Breast epithelium (tissue), 4 donors: ENCODE measurements at regions not wholly inside any gene's neighbourhood (a gene's known extent, or its start where the extent isn't known, plus 50 kb on each side); places are given as distances from the start of the nearest gene placed in this dataset.

Experiments used
- DNase-seq, 2 donors: peaks; one replicate each; pipeline ENCODE4 v3.0.0-alpha.2; 2019; ENCODE audit warnings: low spot score in 2 of 2
- H3K27ac ChIP-seq, 2 donors: fragments of 200-600 bp; sonication (generic) in 1 of 2; one replicate each; pipeline ENCODE4 v1.5.1; 2016 to 2019; ENCODE audit warnings: mild to moderate bottlenecking in 1 of 2
- H3K27me3 ChIP-seq, 2 donors: fragments of 200-600 bp; sonication (generic) in 1 of 2; one replicate each; pipeline versions ENCODE4 v1.5.1 to v1.6.0; 2017 to 2019; ENCODE audit warnings: control low read depth in 1 of 2, mild to moderate bottlenecking in 1 of 2
- H3K36me3 ChIP-seq: fragments of 200-600 bp; one replicate; pipeline ENCODE4 v1.5.1; 2019
- H3K4me1 ChIP-seq, 2 donors: fragments of 200-600 bp; sonication (generic); one replicate each; pipeline ENCODE4 v1.5.1; 2016 to 2019; ENCODE audit warnings: control low read depth in 1 of 2
- H3K4me3 ChIP-seq, 3 donors: fragments of 200-600 bp; sonication (generic); 1 replicate in 2 of 3; 2 replicates in 1 of 3; pipeline ENCODE4 v1.5.1; 2016 to 2019; ENCODE audit warnings: mild to moderate bottlenecking in 3 of 3, moderate library complexity in 2 of 3
- H3K9me3 ChIP-seq, 2 donors: fragments of 200-600 bp; sonication (generic) in 1 of 2; one replicate each; pipeline ENCODE4 v1.5.1; 2016 to 2019; ENCODE audit warnings: control low read depth in 1 of 2
- CTCF ChIP-seq, 3 donors: fragments of 450-650 bp; IDR thresholded peaks; one replicate each; pipeline ENCODE4 v1.5.1; 2016 to 2017; ENCODE audit warnings: antibody characterized with exemption in 3 of 3, mild to moderate bottlenecking in 3 of 3, moderate library complexity in 3 of 3
- POLR2A ChIP-seq: fragments of 450-650 bp; IDR thresholded peaks from one replicate; pipeline ENCODE4 v1.6.1; 2016; ENCODE audit warnings: antibody characterized with exemption, mild to moderate bottlenecking, moderate library complexity
- POLR2AphosphoS5 ChIP-seq, 3 donors: sonication (generic); formaldehyde crosslinking; IDR thresholded peaks; one replicate each; pipeline ENCODE4 v1.6.1; 2017; ENCODE audit warnings: antibody characterized with exemption in 3 of 3
- intact Hi-C: fragments of 100-400 bp; cut with DNase I; formaldehyde crosslinking; loops from one replicate; pipeline ENCODE4 v1.15.1; 2023; ENCODE audit warnings: low total_unique reads

- DNase-seq, result peak in 1 of 2 donors; percentile 46
- H3K36me3 ChIP-seq, result no peaks in the 10 kb centered on the region
- no peaks in the 10 kb centered on the region for H3K27me3 ChIP-seq
- no peaks in the 10 kb centered on the region for H3K4me1 ChIP-seq
- H3K4me3 ChIP-seq, result no peak overlapping the region
- intact Hi-C loops, result no loop called here
- no peaks in the 10 kb centered on the region for H3K9me3 ChIP-seq
- H3K27ac ChIP-seq, result no peak overlapping the region
- TF ChIP-seq POLR2AphosphoS5 (IDR thresholded peaks at IDR 0.05) (no peak), CTCF (IDR thresholded peaks at IDR 0.05) (no peak)
These were observed 1044.4 kb upstream of the CNTNAP5 start for GRCh38 chr2:122980671-122981070.

GRCh38 chr2:122982936-122983335 is 1042.2 kb upstream of the CNTNAP5 start:
- intact Hi-C loops, result no loop called here
- H3K4me1 ChIP-seq, result no peaks in the 10 kb centered on the region
- no peak overlapping the region for H3K4me3 ChIP-seq
- H3K36me3 ChIP-seq, result no peaks in the 10 kb centered on the region
- no peaks in the 10 kb centered on the region for H3K27me3 ChIP-seq
- TF ChIP-seq CTCF (IDR thresholded peaks at IDR 0.05), result no peak
- no peak for TF ChIP-seq POLR2A
- no peak for TF ChIP-seq POLR2AphosphoS5 (IDR thresholded peaks at IDR 0.05)
- no peaks in the 10 kb centered on the region for H3K9me3 ChIP-seq
- DNase-seq, result no peak
- H3K27ac ChIP-seq, result no peak overlapping the region

GRCh38 chr2:122988395-122989221 is 1036.5 kb upstream of the CNTNAP5 start:
- no peak overlapping the region for H3K27ac ChIP-seq
- no peak for DNase-seq
- intact Hi-C loops, result no loop called here

GRCh38 chr2:122993592-122993991 is 1031.5 kb upstream of the CNTNAP5 start:
- H3K4me1 ChIP-seq, result no peaks in the 10 kb centered on the region
- no peaks in the 10 kb centered on the region for H3K27me3 ChIP-seq
- TF ChIP-seq POLR2AphosphoS5 (IDR thresholded peaks at IDR 0.05) (no peak), POLR2A (no peak), CTCF (IDR thresholded peaks at IDR 0.05) (no peak)
- no peak overlapping the region for H3K27ac ChIP-seq
- peaks cover 0 to 17% of the 10 kb centered on the region in 2 donors for H3K9me3 ChIP-seq
- intact Hi-C loops, result loop anchor here (5.0 kb wide), 1 partner anchor 511 kb away; no protein-coding TSS in a partner anchor
- no peaks in the 10 kb centered on the region for H3K36me3 ChIP-seq
- H3K4me3 ChIP-seq, result no peak overlapping the region
- DNase-seq, result no peak

More at GRCh38 chr2:122988395-122989221, 1036.5 kb upstream of the CNTNAP5 start:
- Histone ChIP-seq H3K36me3 (no peaks in the 10 kb centered on the region), H3K27me3 (no peaks in the 10 kb centered on the region), H3K9me3 (peaks cover 0 to 2% of the 10 kb centered on the region in 2 donors), H3K4me1 (no peaks in the 10 kb centered on the region), H3K4me3 (no peak overlapping the region)
- TF ChIP-seq POLR2AphosphoS5 (IDR thresholded peaks at IDR 0.05) (no peak), CTCF (IDR thresholded peaks at IDR 0.05) (no peak), POLR2A (no peak)

- DNase-seq, result no peak
- Histone ChIP-seq H3K27ac (no peak overlapping the region), H3K36me3 (no peaks in the 10 kb centered on the region), H3K4me3 (no peak overlapping the region), H3K9me3 (peaks cover 0 to 9% of the 10 kb centered on the region in 2 donors), H3K27me3 (no peaks in the 10 kb centered on the region), H3K4me1 (no peaks in the 10 kb centered on the region)
- intact Hi-C loops, result no loop called here
- TF ChIP-seq CTCF (IDR thresholded peaks at IDR 0.05), result no peak
These were observed 1025.8 kb upstream of the CNTNAP5 start for GRCh38 chr2:122999258-122999657.
